Epidermal melanocyte (primary cell): ENCODE measurements at regions not wholly inside any gene's neighbourhood (a gene's known extent, or its start where the extent isn't known, plus 50 kb on each side); places are given as distances from the start of the nearest gene placed in this dataset.
A peak's percentile ranks its signal among the peaks of the same experiment; 100 is the strongest.

Source experiments
- DNase-seq: peaks from one replicate; pipeline ENCODE4 v3.0.0; 2011; ENCODE audit warnings: low spot score; ENCODE audit not compliant: insufficient read length

- DNase-seq: no peak
These were observed 179.2 kb downstream of the TTC32 start for GRCh38 chr2:19722531-19722971.

GRCh38 chr2:19720306-19720705 is 181.5 kb downstream of the TTC32 start:
- DNase-seq: no peak

- DNase-seq: no peak
These were observed 182.2 kb downstream of the TTC32 start for GRCh38 chr2:19719540-19719939.

GRCh38 chr2:19717446-19717845 is 184.3 kb downstream of the TTC32 start:
- no peak for DNase-seq

DNA sequence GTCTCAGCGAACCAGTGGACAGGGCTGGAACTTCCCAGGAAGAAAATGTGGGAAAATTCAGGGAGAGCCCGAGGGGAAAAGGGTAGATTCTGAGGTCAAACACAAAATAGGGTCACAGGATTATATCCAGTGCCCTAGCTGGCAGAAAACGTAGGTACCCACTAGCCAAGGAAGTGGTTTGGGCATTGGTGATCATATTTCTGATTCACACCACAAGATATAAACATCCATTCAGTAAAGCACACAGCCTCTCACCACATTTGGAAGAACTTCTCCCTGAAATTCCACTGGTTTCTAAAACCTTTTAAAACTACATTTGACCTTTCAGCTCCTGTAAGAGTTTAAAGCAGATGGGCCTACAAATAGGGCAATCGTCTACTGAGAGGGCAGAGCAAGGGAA is 186.9 kb downstream of the TTC32 start:
- DNase-seq: no peak

DNA sequence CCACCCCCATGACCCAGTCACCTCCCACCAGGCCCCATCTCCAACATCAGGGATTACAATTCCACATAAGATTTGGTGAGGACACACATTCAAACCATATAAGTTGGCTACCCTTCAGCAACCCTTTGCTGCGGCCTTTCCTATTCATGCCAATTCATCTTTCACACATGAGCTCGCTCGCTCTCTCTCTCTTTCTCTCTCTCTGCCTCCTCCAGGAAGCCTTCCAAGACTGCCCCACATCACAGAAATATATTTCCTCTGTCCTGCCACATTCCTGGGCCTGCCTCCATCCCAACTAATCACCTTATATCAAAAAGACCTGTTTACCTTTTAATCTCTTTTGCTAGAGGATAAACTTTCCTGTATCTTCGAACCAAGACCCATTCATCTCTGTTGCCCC is 188.9 kb downstream of the TTC32 start:
- DNase-seq: no peak

DNA sequence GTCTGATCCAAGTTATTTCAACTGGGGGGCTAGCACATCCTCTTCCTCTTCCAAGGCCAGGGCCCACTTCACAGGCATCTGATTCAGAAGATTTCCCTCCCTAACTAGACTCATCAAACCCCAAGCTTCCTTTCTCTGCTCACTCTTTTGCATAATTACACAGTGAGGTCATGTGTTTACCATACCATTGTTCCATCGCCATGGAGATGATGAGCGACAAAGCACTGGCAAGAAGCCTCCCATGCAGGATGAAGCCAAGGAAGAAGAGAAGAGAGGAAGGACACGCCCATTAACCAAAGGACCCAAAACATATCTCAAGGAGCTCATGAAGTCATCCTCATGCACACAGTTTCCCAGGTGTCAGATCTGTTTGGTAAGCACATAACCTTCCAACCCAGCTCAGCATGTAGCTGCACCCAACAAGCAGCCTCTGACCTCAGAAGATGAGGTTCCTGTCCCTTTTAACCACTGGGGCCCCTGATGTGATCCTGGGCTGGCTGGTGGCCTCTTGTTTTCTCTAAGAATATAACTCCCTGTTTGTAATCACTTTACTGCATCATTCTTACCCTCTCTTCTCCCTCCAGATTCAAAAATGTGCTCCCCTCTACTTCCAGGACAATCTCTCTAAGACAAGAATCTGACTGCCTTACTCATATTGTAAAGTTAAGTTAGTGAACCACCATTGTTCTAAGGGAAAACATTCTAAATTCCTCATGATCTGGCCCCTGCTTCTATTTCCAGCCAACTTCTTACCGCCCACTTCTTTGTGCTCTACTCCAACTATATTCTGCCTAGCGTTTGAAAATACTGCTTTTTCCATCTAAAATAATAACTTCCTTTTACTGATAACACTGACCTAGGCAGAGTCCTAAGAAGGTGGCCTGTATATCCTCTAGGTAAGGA is 190.1 kb downstream of the TTC32 start:
- DNase-seq: peak; percentile 41

DNA sequence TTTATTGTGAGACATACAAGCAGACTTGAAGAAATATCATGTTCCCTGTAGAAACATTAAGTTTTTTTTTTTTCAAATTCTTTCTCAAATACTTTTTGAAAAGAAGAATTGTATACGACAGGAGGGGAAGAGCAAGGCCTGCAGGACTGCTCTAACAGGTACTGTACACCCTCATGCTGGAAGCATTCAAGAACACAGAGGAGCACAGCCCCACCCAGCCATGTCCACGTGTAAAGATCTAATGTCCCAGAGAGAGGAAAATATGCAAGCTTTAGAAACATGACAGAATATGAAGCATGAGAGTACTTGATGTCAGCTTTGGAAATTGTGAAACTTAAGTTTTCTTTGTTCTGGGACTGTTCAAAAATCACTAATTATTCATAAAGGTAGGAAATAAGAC is 191.6 kb downstream of the TTC32 start:
- DNase-seq: no peak

GRCh38 chr2:19709553-19709952 is 192.2 kb downstream of the TTC32 start:
- DNase-seq: no peak

DNA sequence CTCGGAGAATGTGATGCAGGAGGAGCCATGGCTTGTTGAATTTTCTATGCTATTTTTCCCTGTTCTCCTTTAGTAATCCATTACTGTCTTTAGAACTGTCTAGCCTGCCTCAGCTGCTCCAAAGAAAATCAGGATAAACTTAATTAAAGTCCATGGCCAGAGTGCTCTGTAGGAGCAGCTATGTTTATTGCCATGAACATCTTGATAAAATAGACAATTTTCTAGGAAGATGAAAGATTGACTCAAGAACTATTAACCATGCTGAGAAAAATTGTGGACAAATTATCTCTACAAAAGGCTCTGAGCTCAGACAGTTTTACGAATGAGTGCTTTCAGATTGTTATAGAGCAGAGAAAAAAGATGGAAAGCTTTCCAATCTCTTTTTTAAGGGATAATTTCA is 193.0 kb downstream of the TTC32 start:
- no peak for DNase-seq

GRCh38 chr2:19706332-19706731 is 195.5 kb downstream of the TTC32 start:
- DNase-seq: no peak

DNA sequence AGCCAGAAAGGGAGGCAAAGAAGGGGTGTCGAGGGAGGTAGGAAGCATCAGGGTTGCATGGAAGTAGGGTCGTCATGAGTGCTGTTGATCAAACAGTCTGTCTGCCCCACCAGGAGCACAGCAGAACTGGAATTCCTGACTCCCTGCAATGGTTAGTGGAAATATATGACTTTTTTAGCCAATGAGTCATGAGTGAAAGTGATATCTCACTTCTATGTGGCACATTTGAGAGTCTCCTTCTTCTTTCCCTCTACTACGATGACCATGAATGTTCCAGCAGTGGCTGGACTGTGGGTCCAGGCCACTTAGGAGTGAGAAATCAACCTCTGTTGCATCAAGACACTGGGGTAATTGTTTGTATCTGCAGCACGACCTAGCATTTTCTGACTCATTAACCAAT is 199.5 kb downstream of the TTC32 start:
- DNase-seq: no peak

DNA sequence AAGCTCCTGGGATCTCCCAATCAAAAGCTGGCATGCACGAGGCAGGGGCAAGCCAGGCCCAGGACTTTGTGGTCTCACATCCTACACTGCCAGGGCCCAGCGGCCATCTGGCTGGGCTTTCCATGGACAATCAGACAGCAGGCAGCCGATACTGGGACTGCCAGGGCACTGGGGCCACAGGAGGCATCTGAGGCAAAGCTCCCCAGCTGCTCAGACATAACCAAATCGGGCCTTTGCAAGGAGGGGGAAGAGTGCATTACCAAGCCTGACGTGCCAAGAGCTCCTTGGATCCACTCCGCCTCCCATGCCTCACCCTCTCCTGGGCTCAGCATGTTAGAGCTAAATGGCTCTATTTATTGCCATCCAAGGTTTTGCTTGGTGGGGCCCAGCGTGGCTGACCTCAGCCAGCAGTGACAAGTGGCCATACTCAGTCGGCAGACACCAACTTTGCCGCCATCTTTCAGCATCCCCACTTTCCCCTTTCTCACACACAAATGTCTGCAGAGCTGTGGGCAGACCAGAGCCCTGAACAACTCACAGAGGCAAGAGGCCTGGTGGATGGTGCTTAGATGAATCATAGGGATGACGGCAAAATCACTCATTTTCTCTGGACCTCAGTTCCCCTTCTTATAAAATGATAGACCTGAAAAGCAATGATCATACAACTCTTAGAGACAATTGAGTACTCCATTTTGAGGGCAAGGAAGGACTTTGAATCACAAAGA is 200.8 kb downstream of the TTC32 start:
- DNase-seq: no peak

DNA sequence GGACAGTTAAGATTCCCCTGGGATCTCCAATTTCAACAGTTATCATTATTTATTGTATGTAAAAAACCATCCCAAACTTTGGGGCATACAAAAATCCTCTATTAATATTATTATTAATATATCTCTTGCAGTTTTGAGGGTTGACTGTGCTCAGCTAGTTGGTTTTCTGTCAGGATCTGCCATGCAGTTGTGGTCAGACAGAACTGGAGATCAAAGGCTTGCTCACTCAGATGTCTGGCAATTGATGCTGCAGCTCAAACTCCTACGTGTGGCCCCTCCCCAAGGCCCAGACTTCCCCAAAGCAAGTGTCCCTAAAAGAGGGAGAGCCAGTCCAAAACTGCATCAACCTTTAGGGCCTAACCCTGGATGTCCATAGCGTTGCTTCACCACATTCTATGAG is 204.7 kb downstream of the TTC32 start:
- no peak for DNase-seq

- DNase-seq: no peak
These were observed 206.1 kb downstream of the TTC32 start for GRCh38 chr2:19695706-19696105.

DNA sequence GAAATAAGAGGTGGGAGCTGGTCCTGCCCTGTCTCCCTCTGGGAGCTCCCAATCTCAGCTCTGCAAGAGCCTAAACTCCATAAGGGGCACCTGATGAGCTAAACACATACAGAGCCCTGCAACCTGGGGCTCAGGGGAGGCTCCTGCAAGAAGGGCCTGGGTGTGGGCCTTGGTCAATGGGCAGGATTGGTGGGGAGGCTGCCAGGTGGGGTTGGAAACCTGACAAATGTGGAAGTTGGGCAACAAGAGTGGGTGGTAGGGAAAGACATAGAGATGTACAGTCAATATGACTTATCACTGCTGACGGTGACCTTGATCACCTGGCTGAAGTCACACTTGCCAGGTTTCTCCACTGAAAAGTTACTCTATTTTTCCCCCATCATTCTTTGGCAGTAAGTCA is 209.9 kb downstream of the TTC32 start:
- no peak for DNase-seq

DNA sequence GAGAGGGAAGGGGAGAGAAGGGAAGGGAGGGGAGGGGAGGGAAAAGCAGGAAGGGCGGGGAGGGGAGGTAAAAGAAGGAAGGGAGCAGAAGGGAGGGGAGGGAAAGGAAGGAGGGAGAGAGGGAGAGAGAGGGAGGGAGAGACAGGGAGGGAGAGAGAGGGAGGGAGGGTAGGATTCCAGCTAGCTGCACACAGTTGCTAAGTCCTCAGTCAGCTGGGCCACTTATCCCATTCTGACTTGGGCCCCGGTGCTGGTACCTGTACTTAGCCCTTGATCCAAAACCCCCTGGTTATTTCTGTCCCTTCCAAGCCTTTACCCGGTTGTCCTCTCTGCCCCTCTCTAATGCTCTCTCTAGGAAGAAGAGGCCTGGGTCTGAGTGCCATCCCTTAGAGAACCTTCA is 211.4 kb downstream of the TTC32 start:
- no peak for DNase-seq

- no peak for DNase-seq
These were observed 212.1 kb downstream of the TTC32 start for GRCh38 chr2:19689646-19690168.

DNA sequence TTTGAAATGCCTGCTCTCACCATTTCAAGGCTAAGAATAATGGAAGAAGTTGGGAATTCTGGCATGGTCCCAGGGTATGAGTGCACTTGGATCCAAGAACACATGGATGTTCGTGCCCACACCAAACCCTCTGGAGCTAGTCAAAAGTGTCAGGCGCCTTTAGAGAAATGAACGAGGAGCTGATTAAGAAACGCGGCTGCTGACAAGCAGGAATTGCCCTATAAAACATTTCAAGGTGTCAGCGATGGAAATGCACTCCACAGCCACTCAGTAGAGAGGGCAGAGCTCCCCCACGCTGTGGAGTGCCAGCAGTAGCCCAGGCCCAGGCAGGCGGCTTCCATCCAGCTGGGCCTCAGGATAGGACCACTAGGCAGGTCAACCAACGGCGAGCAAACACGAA is 213.7 kb downstream of the TTC32 start:
- DNase-seq: no peak

GRCh38 chr2:19687017-19687659 is 214.6 kb downstream of the TTC32 start:
- no peak for DNase-seq

GRCh38 chr2:19686439-19686838 is 215.3 kb downstream of the TTC32 start:
- DNase-seq: no peak

- no peak for DNase-seq
These were observed 216.1 kb downstream of the TTC32 start for GRCh38 chr2:19685731-19686130.
